Adrenal gland (tissue), 9 donors: ENCODE measurements at regions not wholly inside any gene's neighbourhood (a gene's known extent, or its start where the extent isn't known, plus 50 kb on each side); places are given as distances from the start of the nearest gene placed in this dataset.

ENCODE experiments used
- DNase-seq, 7 donors: peaks; one replicate each; pipeline ENCODE4 v3.0.0-alpha.2; 2019 to 2020
- H3K27ac ChIP-seq, 5 donors: fragments of 200-600 bp; sonication (generic) in 4 of 5; 1 replicate in 3 of 5; 2 replicates in 2 of 5; pipeline versions ENCODE4 v1.5.1 to v1.8.0; 2016 to 2020; ENCODE audit warnings: mild to moderate bottlenecking in 1 of 5
- H3K27me3 ChIP-seq: fragments of 200-600 bp; 2 replicates; pipeline ENCODE4 v1.8.0; 2021
- H3K36me3 ChIP-seq, 2 donors: fragments of 200-600 bp; replicated peaks in 1 of 2; 1 replicate in 1 of 2; 2 replicates in 1 of 2; pipeline versions ENCODE4 v1.5.1 to v1.8.0; 2018 to 2022
- H3K4me1 ChIP-seq, 2 donors: fragments of 200-600 bp; replicated peaks in 1 of 2; 1 replicate in 1 of 2; 2 replicates in 1 of 2; pipeline versions ENCODE4 v1.5.1 to v1.8.0; 2018 to 2021
- H3K4me3 ChIP-seq, 4 donors: fragments of 200-600 bp; sonication (generic) in 3 of 4; one replicate each; pipeline ENCODE4 v1.5.1; 2016 to 2018
- H3K9me3 ChIP-seq, 3 donors: fragments of 200-600 bp; sonication (generic) in 1 of 3; replicated peaks in 1 of 3; 1 replicate in 2 of 3; 2 replicates in 1 of 3; pipeline versions ENCODE4 v1.5.1 to v1.8.0; 2016 to 2021
- POLR2A ChIP-seq, 2 donors: fragments of 450-650 bp; IDR thresholded peaks; one replicate each; pipeline ENCODE4 v1.6.1; 2017; ENCODE audit warnings: antibody characterized with exemption in 2 of 2, mild to moderate bottlenecking in 2 of 2, moderate library complexity in 1 of 2
- WGBS, 4 donors: extraction: QIAGEN DNeasy Blood & Tissue Kit in 2 of 4; methylation state at CpG; one replicate each; pipeline versions ENCODE4 v1.1.5 to v1.1.7; 2013 to 2017; 5-methylcytosine and 5-hydroxymethylcytosine counted together
- intact Hi-C, 2 donors: fragments of 100-400 bp; cut with DNase I; formaldehyde crosslinking; loops; one replicate each; pipeline versions ENCODE4 v1.14.1 to v1.15.0; 2022 to 2023
- TF ChIP-seq, protein P1 (sequence below), 6 experiments: fragments of 450-650 bp in 4 of 6; fragments of 200-600 bp in 2 of 6; sonication (generic) in 1 of 6; IDR thresholded peaks; 1 replicate in 5 of 6; 2 replicates in 1 of 6; pipeline versions ENCODE4 v1.5.1 to v1.8.0; 2016 to 2021; ENCODE audit warnings: antibody characterized with exemption in 6 of 6, mild to moderate bottlenecking in 2 of 6, moderate library complexity in 1 of 6
- donor health status: healthy with polysubstance abuse.
- donor health status: Bipolar disorder and iron deficiency.
- donor health status: DM: yes; HTN: yes; CAD: no.
- donor health status: DM: no; HTN: no; CAD: no.
- donor health status: DM: no; HTN: no; CAD: no.

DNA sequence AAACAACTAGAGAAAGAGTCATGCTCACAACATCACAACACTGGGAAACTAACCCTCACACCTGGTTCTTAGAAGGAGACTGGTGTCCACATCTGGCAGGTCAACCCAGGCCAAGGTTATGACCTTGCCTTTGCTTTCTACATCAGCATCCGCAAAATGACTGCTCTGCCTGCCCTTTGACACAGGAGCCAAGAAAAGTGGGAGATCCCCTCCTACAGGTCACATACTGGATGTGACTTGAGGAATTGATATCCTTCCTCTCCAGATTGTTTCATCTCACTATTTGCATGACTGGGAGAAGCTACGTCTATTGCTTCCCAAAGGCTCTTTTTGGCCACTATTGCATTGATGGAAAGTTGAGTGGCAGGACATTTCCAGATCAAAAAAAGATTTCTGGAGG lies 115.5 kb downstream of the MIS18A start:
- no peak for TF ChIP-seq POLR2A (IDR thresholded peaks at IDR 0.05)
- TF ChIP-seq, protein P1, sequence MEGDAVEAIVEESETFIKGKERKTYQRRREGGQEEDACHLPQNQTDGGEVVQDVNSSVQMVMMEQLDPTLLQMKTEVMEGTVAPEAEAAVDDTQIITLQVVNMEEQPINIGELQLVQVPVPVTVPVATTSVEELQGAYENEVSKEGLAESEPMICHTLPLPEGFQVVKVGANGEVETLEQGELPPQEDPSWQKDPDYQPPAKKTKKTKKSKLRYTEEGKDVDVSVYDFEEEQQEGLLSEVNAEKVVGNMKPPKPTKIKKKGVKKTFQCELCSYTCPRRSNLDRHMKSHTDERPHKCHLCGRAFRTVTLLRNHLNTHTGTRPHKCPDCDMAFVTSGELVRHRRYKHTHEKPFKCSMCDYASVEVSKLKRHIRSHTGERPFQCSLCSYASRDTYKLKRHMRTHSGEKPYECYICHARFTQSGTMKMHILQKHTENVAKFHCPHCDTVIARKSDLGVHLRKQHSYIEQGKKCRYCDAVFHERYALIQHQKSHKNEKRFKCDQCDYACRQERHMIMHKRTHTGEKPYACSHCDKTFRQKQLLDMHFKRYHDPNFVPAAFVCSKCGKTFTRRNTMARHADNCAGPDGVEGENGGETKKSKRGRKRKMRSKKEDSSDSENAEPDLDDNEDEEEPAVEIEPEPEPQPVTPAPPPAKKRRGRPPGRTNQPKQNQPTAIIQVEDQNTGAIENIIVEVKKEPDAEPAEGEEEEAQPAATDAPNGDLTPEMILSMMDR (IDR thresholded peaks at IDR 0.05), result no peak
- intact Hi-C loops, result no loop called here
- DNase-seq, result no peak
- no peak overlapping the region for H3K27ac ChIP-seq
- 52 to 70% (median 60%) methylated on average over 2 of the region's 2 CpGs for WGBS, 4 donors
- no peaks in the 10 kb centered on the region for H3K9me3 ChIP-seq
- H3K27me3 ChIP-seq, result no peaks in the 10 kb centered on the region
- no peak overlapping the region for H3K4me3 ChIP-seq
- no peaks in the 10 kb centered on the region for H3K36me3 ChIP-seq
- no peaks in the 10 kb centered on the region for H3K4me1 ChIP-seq

- H3K4me3 ChIP-seq, result no peak overlapping the region
- H3K27ac ChIP-seq, result no peak overlapping the region
- TF ChIP-seq, protein P1 (IDR thresholded peaks at IDR 0.05), result no peak
- TF ChIP-seq POLR2A (IDR thresholded peaks at IDR 0.05), result no peak
- H3K9me3 ChIP-seq, result no peaks in the 10 kb centered on the region
- no peaks in the 10 kb centered on the region for H3K36me3 ChIP-seq
- WGBS, 4 donors, result 72 to 83% (median 76%) methylated on average over 6 of the region's 6 CpGs
- no peaks in the 10 kb centered on the region for H3K4me1 ChIP-seq
- intact Hi-C loops, result no loop called here
- no peaks in the 10 kb centered on the region for H3K27me3 ChIP-seq
- no peak for DNase-seq
Observed at GRCh38 chr21:32162727-32163320, 116.0 kb downstream of the MIS18A start.

DNA sequence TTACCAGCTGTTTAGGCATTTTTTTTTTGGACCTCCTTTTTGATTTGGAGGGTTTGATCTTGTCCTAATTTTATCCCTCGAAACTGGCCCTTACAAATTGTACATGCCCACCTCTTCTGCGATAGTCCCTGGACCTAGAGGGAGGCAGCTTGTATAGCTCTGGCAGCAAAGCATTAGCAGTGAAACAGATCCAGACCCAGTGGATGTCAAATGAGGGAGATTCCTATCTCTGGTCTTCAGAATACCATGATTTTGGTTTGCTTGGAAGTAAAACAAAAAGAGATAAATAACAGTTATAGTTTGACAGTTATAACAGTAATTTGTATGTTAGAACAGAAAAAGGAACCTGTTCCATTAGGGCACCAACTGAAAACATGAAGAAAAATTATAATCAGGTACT lies 123.6 kb downstream of the MIS18A start:
- H3K4me1 ChIP-seq, result no peaks in the 10 kb centered on the region
- no peak overlapping the region for H3K4me3 ChIP-seq
- H3K36me3 ChIP-seq, result no peaks in the 10 kb centered on the region
- intact Hi-C loops, result no loop called here
- WGBS, 4 donors, result 71 to 86% (median 82%) methylated on average over 2 of the region's 2 CpGs
- DNase-seq, result no peak
- H3K9me3 ChIP-seq, result no peaks in the 10 kb centered on the region
- no peak overlapping the region for H3K27ac ChIP-seq
- H3K27me3 ChIP-seq, result no peaks in the 10 kb centered on the region
- no peak for TF ChIP-seq POLR2A (IDR thresholded peaks at IDR 0.05)
- TF ChIP-seq, protein P1 (IDR thresholded peaks at IDR 0.05), result no peak

DNA sequence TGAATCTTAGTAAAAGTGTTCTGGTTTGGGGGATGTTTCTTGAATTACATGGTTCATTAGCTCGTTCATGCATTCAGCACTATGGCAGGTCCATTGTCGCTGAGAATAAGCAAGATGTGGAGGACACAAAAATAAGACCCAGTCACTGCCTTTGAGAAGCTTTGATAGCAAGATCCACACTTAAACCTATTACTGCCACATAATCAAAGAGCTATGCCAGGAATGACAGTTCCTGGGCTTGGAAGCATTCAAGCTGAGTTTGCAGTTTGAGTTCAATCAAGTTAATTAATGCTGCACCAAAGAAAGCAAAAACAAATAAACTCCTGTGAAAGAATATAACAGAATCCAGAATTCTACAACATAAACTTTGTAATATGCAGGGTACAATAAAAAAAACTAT lies 131.8 kb downstream of the MIS18A start:
- no peaks in the 10 kb centered on the region for H3K27me3 ChIP-seq
- 32 to 85% (median 59%) methylated on average over 2 of the region's 2 CpGs for WGBS, 4 donors
- intact Hi-C loops, result no loop called here
- no peak overlapping the region for H3K4me3 ChIP-seq
- no peaks in the 10 kb centered on the region for H3K4me1 ChIP-seq
- TF ChIP-seq POLR2A (IDR thresholded peaks at IDR 0.05), result no peak
- TF ChIP-seq, protein P1 (IDR thresholded peaks at IDR 0.05), result no peak
- H3K9me3 ChIP-seq, result no peaks in the 10 kb centered on the region
- H3K36me3 ChIP-seq, result no peaks in the 10 kb centered on the region
- no peak overlapping the region for H3K27ac ChIP-seq
- DNase-seq, result no peak
